GM18907 (cell line): ENCODE measurements at regions not wholly inside any gene's neighbourhood (a gene's known extent, or its start where the extent isn't known, plus 50 kb on each side); places are given as distances from the start of the nearest gene placed in this dataset.

Experiments
- ATAC-seq: cut with Tn5 transposase; IDR thresholded peaks from one replicate; pipeline ENCODE4 v1.9.1; 2021; ENCODE audit warnings: mild to moderate bottlenecking, moderate library complexity; ENCODE audit not compliant: unreplicated experiment

DNA sequence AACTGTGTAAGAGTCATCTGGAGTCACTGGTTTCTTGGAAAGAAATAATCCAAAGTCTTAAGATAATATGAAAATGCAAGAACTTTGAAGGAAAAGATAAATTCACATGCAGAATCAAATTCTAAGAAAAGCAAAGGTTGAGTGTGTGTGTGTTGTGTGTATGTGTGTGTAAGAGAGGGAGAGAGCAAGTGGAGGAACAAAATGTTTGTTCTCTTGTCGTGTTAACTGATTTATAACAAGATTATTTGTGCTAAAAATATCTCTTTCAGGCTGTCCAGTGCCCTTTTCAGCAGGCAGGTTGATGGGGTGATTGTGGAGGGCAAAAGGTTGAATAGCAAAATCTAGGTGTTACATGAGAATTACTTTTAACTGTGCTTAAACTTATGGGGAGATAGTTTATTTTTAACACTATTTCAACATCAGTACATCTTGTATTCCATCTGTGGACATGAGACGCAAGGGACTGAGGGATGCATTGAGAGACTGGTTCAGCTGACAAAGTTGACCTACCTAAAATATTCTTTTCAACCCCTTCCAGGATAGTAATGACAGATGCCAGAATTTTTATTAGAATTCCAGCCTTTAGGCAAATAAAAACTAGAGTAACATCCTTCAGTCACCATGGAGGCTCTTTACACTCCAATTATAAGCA lies 342.4 kb upstream of the CD180 start:
- ATAC-seq, result no peak

DNA sequence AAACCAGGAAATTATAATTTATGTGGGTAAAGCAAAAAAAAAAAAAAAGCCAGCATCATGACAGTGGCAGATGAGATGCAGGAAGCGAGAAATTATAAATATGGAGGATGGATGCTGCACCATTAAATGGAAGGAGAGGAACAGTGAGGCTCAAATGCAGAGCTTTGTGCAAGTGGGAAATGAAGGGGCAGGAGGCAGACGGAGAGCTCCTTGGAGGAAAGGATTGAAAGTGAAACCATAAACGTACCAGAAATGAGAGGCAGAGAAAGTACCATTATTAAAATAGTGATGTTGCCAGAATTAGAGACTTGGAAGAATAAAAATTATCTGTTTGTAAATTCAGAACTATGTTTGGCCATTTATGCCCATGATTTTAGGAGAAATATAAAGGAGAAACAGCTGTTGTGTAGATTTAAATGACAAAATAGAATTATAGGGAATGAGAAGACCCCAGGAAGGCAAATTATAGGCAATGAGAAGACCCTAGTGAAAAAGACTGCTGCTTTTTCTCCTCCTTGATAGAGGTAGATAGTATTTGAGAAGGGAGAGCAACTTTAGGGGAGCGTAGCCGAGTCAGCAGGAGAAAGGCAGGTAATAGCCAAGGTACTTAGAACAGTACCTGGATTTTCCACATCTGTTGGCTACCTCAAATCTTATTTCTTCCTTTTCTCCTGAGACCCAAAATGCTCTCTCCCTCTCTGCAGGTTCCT lies 341.0 kb upstream of the CD180 start:
- ATAC-seq, result no peak

DNA sequence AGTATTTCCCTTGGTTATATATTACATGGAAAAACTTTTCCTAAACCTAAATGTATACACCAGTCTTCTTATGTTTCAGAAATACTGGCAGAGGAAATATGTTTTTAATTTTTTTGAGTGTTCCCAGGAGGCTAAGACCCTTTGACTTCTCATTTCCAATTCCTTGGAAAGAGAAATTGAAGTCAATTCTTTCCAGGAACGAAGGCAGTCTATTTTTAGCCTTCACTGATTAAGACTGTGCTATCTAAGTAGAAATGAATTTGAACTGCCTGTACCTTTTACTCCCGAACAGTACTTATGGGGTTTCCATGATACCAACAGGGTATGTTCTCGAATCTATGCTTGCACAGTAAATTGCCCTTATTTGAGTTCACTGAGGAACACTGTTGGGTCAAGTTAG lies 340.3 kb upstream of the CD180 start:
- ATAC-seq, result no peak

DNA sequence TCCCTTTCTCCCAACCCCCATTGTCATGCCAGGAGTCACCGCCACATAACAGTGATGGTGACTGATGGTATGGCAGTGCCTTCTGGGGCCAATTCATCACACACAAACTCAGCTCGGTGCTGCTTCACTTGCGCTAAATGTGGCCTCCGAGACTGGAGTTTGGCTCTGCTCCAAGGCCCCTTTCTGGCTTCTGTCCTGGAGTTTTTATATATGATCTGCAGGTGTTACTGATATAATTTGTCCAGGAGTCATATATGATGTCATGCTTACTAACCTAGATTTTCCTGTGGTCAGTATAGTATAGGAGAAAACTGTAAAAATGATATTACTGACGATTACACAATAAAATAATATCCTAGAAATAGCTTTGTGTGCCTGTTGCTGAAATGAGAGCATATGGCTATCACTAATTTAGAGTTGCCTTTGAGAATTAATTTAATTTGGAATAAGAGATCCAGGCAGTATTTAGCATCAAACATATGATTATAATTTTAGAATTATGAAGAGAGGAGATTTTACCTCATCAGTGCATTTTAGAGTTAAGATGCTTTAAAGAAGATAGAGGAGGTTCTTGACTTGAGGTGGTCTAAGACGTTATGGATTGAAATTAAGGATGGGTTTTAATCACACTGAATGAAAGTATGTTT lies 334.1 kb upstream of the CD180 start:
- no peak for ATAC-seq

DNA sequence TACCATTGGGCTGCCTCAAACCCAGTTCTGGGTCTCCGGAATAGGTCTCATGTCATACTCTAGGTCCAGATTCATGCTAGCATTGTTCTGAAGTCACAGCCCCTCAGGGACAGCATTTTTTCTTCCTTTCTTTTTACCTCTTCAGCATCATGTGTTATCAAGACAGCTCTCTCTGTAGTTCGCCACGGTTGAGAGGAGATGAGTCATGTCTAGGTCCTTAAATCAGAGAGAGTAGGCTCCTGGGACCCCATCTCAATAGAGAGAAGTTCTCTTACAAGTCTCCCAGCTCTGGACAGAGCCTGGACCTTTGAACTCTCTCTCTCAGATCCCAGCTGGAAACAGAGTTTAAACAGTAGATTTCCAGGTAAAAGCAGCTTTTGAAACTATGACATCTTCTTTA lies 332.4 kb upstream of the CD180 start:
- ATAC-seq, result no peak

DNA sequence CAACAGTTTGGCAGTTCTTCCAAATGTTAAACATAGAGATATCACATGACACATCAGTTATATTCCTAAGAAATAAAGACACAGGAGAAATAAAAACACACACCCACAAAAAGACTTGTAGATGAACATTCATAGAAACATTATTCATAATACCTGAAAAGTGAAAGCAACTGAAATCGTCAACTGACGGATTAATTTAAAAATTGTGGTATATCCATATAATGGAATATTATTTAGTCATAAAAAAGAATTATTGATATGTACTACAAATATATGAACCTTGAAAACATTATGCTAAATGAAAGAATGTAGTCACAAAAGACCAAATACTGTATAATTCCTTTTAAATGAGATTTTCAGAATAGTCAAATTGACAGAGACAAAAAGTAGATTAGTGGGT lies 330.2 kb upstream of the CD180 start:
- ATAC-seq, result no peak

DNA sequence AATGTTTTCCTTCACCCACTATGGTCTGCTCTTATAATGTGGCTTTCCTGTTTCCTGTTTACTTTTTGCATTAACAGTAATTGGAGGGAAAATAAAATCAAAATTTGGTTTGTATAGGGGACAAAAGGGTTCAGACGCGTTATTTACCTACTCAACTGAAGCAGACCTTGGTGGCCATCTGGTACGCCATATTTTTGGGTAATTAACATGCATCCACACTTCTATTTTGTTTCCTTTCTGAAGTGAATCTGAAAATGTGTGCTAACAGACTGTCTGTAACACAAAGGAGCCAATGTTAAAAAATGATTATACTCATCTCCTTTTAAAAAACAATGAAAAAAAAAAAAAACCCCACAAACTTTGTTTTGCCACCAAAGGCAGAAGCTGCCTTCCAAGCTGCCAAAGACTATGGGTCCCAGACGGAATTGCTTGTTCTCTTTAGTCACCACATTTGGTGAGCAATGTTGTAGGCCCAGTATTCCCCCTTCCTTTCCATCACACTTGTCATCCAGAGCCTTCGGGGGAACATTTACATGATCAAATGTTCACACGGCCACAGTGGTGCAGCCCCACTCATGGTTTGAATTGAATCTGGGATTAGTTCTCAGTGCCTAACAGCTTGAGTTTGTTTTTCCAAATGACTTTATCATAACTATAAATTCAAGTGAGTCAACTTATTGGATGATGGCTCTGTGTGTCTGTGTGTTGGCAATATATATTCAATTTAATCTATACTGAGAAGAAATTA lies 323.7 kb upstream of the CD180 start:
- no peak for ATAC-seq

DNA sequence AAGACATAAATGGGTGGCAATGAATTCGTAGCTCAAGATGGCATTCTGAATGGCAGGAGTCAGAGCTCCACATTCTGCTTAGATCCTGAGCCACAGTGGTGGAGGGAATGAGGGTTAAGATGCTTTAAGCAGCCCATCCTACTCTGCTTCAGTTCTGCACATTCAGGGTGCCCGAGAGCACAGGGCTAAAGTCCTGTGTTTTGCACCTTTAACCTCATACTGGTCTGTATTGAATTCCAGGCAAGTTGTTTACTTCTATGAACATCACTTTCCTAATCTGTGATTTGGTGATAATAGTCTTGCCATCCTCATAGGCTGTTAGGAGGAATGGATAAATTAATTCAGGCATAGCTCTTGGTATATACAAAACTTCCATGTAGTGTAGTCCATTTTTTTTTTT lies 321.6 kb upstream of the CD180 start:
- ATAC-seq, result no peak

DNA sequence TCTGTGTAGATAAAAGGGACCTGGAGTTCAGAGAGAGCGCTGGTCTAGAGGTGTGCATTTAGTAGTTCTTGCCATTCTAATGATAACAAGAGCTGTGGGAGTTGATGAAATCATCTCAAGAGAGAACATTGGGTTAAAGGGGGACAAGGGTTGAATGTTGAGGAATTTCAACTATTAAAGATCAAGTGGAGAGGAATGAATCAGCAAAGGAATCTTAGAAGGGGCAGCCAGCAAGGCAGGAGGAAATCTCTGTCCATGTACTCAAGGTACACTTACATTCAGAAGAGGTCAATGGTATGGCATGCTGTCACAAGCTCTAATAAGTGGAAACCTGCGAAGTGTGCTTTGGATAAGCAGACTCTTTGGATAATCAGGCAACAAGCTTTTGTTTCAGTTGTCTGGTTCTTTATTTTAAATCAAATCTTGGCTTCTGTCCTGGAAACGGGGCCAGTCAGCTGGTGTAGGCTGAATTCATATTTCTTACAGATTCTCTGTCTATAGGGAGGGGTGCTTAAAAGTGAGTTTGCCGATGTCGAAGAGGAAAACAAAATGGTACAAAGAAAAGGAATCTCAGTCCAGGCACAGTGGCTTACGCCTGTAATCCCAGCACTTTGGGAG lies 320.5 kb upstream of the CD180 start:
- ATAC-seq, result no peak

DNA sequence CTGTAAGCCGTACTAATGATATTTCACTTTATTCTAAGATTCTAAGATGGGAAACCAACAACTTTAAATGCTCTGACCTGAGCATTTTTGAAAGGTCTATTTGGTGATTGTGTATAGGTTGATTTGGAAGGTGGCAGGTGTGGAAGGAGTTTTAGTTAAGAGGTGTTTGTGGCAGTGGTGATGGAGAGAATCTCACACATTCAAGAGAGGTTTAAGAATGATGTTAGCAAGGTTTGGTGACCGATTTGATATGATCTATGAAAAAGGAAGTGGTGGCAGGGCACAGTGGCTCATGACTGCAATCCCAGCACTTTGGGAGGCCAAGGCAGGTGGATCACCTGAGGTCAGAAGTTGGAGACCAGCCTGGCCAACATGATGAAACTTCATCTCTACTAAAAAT lies 319.2 kb upstream of the CD180 start:
- no peak for ATAC-seq

DNA sequence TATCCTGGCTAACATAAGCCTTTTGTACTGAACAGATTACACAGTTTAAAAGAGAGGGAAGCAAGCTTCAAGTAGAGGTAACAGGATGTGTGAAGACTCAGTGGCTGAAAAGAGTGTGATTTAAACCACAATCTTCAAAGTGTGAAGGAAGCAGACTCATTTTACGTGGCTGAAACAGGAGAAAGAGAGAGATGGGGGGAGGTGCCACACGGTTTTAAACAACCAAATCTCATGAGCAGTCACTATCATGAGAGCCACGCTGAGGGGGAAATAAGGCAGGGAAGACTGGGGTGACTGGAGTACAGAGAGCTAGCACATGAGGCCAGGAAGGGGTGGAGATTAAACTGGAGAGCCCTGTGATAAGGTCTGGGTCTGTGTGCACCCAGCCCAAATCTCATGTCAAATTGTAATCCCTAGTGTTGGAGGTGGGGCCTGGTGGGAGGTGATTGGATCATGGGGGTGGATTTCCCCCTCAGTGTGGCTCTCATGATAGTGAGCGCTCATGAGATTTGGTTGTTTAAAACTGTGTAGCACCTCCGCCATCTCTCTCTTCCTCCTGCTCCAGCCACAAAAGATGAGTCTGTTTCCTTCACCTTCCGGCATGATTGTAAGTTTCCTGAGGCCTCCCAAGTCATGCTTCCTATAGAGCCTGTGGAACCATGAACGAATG lies 318.6 kb upstream of the CD180 start:
- no peak for ATAC-seq

DNA sequence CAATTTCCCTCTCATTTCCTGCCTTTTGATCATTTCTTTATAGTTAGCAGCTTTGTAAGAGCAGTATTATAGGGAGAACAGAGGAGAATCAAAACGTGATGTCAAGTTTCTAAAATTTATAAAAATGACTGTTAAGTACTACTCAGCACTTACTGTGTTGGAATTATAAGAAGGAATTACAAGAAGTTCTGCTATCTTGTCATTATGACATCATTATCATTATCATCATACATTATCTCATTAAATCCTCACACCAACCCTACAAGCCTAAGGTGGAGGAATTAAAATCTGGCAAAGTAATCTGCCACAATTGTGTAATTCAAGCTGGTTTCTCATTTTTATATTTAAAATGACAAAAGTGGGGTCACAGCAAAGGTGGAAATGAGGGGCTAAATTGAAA lies 316.2 kb upstream of the CD180 start:
- ATAC-seq, result no peak

DNA sequence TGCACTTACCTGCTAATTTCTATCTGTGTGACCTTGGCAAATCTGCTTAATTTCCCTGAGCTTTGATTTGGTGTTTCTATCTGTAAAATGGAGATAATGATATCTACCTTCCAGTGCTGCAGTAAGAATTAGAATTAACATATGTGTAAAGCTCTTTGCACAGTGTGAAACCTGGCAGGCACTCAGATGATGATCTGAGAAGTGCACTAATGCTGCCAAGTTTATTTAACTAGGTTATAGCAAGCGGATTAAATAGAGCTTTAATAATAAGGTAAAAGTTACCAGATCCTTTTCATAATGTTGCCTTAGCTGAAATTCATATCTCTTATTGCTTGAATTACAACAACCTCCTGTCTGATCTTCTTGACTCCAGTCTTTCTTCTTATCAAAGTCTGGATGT lies 315.3 kb upstream of the CD180 start:
- ATAC-seq, result no peak

DNA sequence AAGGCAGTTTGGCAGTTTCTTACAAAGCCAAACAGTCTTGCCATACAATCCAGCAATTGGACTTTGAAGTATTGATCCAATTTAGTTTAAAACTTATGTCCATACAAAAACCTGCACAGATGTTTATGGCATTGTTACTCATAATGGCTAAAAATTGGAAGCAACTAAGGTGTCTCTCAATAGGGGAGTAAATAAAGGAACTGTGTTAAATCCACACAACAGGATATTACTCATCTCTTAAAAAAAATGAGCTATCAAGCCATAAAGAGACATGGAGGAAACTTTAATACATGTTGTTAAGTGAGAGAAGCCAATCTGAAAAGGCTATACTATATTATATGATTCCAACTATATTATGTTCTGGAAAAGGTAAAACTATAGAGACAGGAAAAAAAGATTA lies 313.6 kb upstream of the CD180 start:
- no peak for ATAC-seq

DNA sequence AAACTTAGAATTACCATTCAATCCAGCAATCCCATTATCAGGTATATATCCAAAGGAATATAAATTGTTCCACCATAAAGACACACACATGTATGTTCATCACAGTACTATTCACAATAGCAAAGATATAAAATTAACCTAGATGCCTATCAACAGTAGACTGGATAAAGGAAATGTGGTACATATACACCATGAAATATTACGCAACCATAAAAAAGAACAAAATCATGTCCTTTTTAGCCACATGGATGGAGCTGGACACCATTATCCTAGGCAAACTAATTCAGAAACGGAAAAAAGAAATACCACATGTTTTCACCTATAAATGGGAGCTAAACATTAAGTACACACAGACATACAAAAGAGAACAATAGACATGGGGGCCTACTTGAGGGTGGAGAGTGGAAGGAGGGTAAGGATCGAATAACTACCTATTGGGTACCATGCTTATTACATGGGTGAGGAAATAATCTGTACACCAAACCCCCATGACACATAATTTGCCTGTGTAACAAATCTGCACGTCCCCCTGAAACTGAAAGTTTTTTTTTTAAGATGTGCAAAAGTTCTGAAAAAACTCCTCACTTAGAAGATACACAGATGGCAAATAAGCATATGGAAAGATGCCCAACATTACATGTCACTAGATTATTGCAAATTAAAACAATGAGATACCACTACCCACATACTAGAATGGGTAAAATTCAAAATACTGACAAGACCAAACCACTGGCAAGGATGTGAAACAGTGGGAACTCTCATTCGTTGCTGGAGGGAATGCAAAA lies 313.0 kb upstream of the CD180 start:
- no peak for ATAC-seq

DNA sequence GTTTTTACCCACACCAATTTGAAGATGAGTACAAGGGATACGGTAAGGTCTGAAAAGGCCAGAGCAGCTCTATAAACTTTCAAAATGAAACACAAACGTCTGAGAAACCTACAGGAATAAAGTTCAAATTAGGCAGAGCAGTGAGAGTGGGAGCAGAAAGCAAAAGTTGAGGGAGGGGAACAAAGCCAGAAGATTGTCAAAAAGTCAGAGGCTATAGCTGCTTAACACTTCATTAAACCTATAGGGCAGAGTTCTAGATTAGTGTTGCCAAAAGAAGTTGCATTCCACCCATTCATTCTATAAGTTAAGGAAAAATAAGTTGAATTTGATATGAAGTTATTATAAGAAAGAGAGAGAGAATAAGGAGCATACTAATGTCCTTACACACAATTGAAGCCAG lies 309.6 kb upstream of the CD180 start:
- ATAC-seq, result no peak

DNA sequence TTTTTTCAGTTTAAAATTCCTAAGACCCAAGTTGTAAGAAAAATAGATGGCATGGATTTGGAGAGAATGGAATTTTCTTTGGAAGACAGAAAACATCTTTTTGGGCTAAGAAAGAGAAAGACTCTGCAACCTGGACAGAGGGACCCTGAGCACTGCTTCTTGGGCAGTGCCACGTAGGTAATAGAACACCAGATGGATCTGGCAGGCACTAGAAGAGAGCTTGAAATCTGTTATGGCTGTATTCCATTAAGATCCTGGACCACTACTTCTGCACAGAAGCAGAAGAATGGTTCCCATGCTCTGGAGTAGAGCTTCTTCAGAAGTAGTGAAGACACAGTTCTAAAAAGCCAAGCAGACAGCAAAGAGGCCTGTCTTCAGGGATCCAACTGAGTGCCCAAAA lies 306.4 kb upstream of the CD180 start:
- ATAC-seq, result no peak

DNA sequence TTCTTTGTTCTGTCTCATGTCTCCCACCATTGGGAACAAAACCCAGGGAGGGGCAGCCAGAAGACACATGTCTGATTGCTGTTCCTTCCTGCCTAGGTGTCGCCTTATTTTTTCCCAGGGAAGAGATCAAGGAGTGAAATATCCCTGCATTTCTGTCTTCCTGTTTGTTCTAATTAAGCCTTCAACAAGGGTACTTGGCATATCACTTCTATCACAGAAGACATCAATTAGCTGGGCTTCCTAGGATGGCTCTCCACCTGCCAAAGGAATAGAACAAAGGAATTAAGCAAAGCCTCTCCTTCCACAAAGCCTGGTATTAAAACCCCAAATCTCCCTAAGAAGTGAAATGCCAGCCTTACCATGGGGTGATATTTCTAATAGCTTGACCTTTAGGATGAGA lies 299.5 kb upstream of the CD180 start:
- no peak for ATAC-seq

DNA sequence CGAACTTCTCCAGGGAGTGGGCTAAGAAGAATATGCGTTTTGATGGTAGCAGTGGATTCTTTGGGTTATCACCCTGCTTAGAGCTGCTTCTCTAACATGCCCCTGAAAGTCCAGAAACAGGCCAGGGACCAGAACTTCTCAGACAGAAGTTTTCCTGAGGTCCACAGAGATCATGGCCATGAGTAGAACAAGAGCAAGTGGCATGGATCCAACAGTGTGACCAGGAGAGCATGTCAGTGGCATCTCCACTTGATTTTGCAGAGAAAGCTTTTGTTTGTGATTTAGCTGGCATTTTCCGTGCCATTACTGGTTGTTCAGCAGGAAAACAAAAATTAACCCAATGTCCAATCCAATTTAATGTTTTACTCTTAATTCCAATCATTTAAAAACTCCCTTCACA lies 298.5 kb upstream of the CD180 start:
- ATAC-seq, result no peak
